RKO (cell line): ENCODE measurements at regions not wholly inside any gene's neighbourhood (a gene's known extent, or its start where the extent isn't known, plus 50 kb on each side); places are given as distances from the start of the nearest gene placed in this dataset.
A peak's percentile ranks its signal among the peaks of the same experiment; 100 is the strongest.
"Not testable (repeated sequence)": the region's sequence is repeated elsewhere in the genome, so short reads cannot be mapped to it uniquely, and the experiment has no call there.

Source experiments
- DNase-seq: peaks from one replicate; pipeline ENCODE4 v3.0.0-alpha.2; 2016; ENCODE audit warnings: low spot score

DNA sequence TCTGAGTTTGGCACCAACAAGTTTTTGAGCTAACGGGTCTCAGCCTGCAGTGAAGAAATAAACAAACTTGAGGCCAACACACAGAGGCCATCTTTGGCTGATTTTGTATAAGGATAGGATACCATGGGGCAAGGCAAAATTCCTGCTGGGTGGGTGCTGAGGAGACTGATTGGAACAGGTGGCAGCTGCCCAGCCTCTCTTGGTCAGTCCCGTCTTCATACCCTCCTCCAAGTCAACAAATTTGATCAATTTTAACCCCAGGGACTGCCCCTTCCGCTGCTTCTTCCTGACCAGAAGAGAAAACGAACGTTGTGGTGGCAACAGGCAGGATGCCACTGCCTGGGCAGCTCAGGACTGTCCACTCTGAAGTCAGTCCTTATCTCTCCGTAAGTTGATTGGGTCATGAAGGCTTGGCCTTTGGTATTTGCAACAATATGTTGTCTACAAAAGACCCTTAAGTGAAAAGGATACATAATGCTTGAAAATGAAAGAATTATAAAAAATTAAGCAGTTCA, 139.3 kb downstream of the SPP2 start:
- no peak for DNase-seq

DNA sequence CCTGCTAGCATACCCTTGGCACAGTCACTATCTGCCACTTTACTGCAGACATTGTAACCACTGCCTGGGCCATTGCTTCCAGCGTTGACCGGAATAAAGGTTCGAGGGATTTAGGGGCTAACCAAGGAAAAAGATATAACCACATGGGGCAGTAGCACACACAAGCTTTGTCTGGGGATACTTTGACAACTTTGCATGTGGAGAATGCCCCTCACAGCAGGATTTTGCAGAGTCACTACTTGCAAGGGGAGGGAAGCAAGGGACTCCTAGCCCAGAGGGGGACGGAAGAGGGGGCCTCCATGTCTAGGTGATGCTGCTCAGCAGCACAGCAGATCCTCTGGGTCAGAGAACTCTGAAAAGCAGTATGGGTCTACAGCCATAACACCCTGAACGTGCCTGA, 138.7 kb downstream of the SPP2 start:
- no peak for DNase-seq

DNA sequence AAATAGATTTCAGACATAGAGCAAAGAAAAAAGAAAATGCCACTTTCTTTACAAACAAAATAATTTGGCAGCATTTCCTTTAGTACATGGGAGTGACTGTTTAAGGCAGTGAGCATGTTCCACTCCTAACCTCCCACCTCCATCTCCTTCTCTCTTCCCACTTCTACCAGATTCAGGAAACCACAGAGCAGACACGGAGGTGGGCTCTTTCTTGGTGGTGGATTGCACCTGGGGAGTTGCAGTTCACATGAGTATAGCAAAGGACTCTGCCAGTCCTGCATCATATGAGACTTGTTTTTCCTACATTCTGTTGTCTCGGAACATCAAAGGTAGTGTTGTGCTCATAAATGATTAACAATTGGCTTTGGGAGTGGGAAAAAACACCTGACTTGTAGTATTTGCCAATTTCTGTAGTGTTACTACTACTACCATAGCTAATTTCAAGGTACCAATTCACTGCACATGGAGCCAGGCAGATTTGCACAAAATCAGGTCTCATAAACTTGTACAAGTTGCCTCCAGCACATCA, 137.2 kb downstream of the SPP2 start:
- no peak for DNase-seq

DNA sequence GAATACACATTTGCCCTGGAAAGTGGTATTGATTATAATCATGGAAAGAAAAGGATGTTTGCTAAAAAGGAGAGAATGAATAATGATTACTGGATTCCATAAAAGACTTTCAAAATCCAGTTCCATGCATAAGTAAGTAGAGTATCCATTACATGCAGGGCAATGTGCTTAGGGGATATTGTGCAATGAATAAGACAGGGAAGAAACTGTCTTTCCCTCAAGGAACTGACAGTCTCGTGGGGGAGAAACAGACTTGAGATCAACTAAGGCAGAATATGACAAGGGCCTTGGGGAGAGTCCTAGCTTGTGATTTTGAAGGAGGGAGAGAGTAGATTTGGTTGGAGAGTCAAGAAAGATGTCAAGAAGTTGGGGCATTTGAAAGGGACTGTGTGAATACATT, 130.6 kb downstream of the SPP2 start:
- no peak for DNase-seq

DNA sequence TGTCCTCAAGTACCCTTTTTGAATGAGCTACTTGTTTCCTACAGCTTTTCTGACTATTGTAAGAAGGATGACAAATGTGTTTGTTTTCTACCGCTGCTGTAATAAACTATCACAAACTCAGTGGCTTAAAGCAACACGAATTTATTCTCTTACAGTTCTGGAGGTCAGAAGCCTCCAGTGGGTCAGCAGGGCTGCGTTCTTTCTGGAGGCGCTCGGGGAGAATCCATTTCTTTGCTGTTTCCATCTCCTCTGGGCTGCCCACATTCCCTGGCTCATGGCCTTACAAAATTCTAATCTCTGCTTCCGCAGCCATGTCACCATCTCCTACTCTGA, 128.5 kb downstream of the SPP2 start:
- DNase-seq = no peak

DNA sequence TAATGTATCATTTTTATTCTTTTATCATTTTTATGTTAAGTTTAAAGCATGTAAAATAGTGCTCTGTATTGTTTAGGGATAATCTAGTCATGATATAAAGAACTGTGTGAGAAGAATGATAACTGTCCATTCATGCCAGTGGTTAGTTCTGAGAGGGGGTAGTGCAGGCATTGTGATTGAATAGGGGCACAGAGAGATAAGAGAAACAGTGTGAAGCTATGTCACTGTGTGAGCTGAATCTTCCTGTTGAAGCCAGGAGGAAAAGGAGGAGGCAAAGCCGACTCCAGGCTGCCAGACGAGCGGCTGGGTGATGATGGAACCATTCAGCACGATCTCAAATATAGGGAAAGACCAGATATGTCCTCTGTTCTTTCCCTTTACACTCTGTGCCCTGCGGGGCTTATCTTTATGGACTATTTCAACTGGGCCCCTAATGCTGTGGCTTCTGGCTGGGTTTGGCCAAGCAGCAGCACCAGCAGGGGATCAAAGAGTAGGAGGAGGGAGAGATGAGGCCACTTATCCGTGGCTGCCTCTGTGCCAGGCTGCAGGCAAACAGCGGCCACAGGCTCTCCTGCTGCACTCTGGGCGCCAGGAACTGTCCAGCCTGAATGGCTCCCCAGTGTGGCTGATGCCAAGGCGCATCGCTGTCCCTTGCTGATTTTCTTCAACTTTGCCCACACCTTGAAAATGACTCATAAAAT, 128.0 kb downstream of the SPP2 start:
- peak; percentile 11 for DNase-seq

DNA sequence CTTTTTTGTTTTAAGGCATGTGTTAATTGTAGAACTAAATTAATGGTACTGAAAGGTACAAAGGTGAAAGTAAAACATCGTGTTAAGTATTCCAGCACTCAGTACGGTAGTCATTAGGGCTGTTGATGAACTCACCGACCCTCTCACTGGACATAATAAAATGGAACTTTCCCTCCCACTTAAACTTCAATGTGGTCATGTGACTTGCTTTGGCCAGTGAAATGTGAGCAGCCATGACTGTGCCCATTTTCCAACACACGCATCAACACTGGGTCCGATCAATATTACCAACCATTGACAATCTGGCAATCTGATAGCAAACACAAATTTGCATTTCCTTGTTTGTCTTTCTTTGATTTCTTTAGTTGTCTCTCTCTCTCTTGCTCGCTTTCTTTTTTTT, 125.1 kb downstream of the SPP2 start:
- DNase-seq = no peak

DNA sequence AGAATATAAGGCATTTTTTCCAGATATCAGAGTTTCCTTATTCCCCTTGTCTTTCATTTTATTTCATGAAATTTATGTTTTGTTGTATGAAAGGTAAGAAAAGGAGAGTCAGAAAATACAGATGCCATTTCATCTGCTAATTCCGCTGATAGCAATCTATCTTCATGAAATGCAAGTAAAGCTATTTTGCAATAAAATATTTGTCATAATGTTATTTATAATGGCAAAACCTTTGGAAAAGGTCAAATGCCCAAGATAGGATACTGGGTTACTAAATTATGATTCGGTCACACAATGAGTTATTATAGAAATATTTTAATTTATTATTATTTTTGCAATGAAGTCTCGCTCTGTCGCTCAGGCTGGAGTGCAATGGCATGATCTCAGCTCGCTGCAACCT, 124.2 kb downstream of the SPP2 start:
- DNase-seq = no peak

DNA sequence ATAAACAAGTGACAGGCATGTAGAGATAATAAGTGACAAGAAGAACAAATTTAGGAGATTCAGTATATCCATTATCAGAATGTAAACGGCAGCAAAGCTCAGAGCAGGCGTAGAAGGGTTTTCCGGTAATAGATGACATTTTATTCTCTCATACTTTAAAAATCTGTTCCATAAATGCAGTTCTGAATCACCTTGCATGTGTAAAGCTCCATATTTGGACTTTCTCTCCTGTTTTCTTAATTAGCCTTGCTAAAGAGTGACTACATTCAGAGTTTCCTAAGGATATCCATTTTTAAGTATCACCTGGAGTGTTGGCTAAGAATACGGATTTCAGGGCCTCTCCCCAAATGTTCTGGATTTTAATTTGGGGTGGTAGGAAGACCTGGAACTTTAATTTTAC, 122.0 kb downstream of the SPP2 start:
- DNase-seq = no peak

DNA sequence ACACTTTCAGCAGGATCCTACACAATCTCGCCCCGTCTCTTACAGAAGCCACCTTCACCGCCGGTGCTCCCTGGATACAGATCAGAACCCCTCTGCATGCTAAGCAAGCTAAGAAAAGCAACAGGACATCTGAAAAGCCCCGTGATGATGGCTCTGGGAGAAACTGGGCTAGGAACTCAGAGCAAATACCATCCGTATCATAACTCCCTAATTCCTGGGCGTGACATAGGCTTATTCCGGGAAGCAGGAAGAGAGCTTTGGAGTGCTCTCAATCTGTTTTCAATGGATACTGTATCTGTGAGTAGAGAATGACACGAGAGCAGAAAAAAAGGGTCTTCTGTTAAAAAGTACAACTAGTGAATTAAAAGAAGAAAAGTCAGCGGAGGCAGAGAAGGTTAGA, 121.6 kb downstream of the SPP2 start:
- DNase-seq = no peak

DNA sequence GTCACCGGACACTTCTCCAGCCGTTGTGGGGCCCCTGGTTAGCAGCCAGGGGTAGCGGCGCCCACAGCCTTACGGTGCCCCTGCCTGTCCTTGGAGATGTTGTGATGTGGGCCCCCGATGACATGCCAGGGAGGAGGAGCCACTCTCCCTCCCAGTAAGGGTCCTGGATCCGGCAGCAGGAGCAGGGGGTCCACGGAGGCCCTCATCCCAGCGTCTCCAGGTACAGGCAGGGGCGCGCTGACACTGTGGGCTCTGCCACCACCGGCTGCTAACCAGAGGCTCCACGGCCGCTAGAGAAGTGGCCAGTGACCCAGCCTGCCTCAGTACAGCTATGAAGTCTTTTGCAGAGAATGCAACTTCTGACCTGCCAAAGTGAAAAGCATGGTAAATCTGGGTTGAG, 121.2 kb downstream of the SPP2 start:
- DNase-seq = no peak

DNA sequence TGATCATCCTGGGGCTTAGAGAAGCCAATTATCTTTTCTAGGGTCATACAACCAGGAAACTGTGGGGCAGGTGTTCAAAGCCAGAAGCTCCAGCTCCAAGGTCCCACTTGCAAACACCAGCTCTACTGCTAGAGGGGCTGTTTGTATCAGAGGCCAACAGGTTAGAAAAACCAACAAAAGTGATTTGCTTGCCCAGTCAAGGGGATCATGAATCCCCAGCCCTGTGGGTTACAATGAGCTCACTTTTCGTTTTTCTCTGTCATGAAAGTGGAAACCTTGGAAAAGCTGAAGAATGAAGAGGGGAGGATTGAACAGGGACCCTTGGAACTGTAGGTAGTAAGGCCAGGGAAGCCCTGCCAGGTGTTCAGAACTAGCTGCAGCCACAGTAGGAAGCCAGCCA, 119.2 kb downstream of the SPP2 start:
- DNase-seq = no peak

DNA sequence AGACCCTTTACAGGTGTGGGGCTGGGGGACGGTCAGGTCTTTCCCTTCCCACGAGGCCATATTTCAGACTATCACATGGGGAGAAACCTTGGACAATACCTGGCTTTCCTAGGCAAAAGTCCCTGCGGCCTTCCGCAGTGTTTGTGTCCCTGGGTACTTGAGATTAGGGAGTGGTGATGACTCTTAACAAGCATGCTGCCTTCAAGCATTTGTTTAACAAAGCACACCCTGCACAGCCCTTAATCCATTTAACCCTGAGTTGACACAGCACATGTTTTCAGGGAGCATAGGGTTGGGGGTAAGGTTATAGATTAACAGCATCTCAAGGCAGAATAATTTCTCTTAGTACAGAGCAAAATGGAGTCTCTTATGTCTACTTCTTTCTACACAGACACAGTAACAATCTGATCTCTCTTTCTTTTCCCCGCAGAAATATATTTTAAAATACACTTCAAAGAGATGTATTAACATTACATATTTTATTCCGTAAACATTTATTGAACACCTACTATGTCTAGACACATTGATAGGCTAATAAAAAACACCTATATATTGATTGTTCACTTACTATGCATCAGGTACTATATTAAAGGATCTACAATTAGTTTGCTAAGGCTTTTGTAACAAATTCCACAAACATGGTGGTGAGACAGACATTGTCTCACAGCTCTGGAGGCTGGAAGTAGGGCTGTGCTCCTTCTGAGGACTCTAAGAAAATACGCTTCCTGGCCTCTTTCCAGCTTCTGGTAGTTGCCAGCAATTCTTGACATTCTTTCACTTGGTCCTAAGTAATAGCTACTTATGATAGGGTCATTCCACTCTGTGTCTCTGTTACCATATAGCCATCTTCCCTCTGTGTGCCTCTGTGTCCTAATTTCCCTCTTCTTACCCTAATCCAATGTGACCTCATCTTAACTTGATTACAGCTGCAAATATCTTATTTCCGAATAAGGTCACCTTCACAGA, 118.4 kb downstream of the SPP2 start:
- not testable (repeated sequence) for DNase-seq

DNA sequence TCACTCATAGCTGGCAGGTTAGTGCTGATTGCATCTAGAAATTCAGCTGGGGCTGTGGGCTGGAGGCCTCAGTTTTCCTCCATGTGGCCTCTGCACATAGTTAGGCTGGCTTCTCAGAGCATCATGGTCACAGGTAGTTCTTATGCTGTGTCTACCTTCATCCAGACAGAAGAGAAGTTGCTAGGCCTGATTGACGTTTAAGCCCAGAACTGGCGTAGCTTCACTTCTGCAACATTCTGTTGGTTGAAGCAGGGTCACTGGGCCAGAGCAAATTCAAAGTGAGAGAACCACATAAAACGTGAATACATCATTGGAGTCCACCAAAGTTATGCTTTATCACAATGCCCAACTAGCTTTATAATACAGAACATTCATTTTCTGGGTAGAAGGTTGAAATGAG, 116.0 kb downstream of the SPP2 start:
- no peak for DNase-seq

DNA sequence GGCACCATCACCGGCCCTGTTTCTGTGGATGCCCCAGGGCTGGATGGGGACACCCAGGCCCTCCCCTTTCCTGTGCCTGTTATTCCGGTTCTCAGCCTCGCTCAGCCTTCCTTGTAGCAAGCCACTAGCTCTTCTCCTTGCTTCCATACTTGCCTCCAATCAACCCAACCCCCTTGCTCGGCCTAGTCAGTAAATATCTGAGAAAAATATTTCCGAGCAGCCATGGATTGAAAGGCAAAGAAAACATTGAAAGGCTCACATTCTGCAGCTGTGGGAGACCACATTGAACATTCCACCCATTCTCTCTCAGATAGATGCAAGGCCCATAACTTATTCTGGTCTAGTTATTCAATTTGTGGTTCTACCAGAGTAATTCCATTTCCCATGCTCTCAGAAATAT, 114.9 kb downstream of the SPP2 start:
- DNase-seq = no peak

DNA sequence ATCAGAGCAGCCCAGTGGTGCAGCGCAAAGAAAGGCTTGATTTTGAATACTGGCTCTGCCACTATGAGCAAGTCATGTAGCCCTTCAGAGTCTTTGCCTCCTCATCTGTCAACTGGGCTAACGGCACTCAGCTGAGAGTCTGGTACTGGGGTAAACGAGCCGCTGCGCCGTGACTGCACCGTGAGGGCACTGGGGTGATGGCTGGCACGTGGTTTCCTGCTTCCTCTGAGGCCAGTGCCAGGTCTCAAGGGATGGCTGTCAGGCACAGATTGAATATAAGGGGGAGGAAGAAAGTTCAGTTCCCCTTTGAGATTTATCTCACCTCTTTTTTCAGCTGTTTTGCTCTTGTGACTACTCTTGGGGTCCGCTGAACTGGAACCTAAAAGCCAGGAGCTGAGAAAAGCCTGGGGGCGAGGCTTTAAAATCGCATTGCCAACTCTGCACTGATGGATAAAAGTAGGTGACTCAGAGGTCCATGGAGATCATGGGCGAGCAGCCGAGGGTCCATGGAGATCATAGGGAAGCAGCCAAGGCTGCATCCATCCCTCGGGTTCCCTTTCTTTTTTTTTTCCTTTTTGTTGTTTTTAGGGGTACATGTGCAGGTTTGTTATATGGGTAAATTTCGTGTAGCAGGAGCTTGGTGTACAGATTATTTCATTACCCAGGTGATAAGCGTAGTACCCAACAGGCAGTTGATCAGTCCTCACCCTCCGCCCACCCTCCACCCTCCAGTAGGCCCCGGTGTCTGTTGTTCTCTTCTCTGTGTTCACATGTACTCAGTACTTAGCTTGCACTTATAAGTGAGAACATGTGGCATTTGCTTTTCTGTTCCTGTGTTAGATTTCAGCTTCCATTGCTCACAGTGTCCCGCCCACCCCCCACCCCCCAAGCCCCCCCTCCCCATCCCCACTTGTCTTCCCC, 114.3 kb downstream of the SPP2 start:
- no peak for DNase-seq

DNA sequence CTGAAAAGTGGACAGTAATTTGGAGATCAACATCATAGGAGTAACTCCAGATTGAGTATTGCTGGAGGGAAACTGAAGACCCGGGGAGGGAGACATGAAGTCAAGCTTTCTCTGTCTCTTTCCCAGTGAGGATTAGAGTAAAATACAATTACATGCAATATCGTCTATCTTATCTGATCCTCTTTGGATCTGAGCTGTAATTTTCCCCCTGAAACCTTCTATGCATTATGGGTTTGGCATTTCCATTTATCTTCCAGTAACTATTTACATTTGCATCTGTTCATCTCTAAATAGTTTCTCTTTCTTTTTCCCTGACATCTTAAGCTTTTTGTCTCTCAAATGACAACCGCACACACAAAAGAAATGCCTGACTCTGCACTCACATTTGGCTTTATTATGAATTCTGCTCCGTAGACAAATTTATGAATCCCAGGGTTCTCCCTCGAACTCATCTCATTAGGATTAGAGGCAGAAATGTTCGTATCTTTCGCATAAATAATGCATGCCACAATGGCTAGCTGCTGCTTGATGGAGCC, 113.1 kb downstream of the SPP2 start:
- no peak for DNase-seq

DNA sequence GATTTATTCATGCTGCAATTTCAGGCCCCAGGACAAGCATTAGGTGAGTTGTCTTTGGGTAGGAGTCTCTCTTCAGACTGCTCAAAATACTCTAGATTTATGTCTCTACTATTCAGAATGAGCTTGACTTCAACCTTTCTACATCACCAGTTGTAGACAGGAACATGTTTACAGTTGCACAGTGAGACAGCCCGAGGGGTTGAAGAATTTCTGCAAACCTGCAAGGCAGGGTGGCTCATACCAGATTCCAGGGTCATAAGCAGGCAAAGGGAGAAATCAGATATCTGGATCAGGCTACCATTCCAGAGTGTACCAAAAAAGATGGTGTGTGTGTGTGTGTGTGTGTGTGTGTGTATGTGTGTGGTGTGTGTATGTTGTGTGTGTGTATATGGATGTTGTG, 112.4 kb downstream of the SPP2 start:
- DNase-seq = no peak

DNA sequence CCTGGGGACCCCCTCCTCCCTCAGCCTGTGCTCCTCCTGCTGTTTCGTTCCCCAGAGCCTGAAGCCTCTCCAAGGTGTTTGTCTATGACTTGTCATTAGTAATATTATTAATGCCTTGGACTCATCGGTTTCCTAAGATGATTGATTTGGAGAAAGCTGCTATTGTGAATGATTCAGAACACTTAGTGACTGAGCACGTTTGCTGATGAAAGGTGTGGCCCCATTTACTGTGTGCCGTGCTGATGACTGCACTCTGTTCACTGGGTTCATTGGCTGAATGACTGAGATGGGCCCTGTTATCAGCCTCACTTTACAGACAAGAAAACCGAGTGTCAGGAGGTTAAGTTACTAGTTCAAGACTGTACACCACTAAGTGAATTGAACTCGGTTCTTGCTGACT, 111.4 kb downstream of the SPP2 start:
- no peak for DNase-seq

DNA sequence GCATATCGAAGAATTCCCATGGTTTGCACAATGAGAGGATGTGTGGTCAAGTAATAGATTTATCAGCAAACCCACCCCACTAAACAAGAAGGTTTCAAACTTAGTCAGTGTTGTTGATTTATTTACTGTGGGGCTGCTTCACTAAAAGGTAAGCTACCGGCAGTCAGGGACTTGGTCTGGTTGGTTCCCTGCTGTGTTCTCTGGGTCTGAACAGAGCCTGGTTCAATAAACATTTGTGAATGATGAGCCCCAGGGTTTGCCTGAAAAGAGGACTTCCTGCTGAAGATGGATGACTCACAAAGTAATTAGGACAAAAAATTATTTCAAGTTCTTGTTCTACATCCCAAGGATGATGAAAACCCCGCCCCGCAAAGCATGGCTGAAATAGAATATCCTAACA, 108.3 kb downstream of the SPP2 start:
- no peak for DNase-seq

DNA sequence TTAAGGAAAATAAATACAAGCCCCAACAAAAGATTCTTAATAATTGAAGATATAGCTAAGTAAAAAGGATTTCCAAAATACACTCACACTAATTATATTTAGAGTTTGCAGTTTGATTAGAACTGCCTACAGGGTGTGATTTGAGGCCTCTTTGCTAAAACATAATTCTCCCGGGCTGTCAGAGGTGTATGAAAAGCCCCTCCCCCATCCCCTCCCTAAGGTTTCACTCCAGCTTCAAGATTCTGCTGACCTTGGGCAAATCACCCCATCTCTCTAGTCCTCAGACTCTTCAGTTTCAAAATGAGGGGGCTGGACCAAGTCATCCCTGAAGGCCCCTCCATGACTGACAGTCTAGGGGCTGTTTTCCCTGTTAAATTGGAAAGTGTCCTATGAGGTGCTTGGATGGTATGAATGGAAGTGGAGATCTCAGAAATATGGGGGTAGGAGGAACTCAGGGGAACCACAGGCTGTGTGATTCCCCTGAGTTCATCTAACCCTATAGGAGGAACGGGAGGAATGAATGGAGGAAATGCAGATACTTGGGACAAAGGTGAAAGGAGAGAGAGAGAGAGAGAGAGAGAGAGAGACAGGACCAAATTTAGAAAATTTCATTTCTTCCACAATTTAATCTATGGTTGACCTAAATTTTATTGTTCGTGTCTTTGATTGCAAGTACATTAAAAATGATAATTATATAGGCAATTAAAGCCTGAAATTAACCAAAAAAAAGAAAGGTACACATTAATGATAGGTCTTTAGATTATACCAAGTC, 107.5 kb downstream of the SPP2 start:
- no peak for DNase-seq
